HG02970 (cell line): ENCODE measurements at regions not wholly inside any gene's neighbourhood (a gene's known extent, or its start where the extent isn't known, plus 50 kb on each side); places are given as distances from the start of the nearest gene placed in this dataset.

Experiments
- ATAC-seq: cut with Tn5 transposase; IDR thresholded peaks from one replicate; pipeline ENCODE4 v1.9.1; 2021; ENCODE audit warnings: mild to moderate bottlenecking, moderate library complexity, moderate number of reproducible peaks; ENCODE audit not compliant: unreplicated experiment, low FRiP score

DNA sequence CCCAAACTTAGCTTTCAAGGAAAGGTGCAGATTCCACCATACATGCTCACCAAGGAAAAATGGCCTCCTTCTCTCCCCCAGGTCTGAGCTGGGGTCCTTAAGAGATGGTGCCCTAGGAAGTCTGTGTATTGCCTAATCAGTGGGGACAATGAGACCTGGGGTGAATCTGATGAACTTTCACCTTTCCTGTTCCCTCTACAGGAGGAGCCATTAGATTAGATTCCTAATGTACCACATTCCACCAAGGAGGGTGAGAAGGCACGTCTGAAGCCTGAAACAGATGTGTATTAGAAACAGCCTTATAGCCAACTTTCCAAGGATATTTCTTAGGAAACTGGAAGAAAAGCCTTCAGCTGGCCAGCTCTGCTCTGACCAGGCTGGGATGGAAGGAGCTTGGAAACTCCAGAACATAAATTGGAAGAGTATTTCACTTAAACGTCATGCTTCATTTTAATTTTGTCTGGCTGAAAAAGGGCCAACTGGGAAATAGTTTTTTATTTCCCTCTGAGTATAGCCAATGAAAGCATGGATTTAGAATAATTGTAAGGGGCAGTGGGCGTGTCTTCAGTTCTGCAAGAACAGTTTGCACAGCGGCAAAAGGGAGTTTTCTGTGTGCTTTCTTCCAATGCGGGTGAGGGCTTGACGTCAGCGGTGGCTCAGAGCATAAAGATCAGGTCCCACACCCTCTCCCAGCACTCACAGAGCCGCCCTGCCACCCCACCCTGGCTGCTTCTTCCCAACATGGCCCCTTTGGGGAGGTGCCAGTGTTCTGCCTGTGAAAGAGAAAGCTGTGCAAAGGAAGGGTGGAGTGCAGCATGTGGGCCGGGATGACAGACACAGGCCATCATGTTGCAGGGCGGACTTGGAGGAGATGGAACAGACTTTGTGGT lies 210.9 kb downstream of the ESM1 start:
- no peak for ATAC-seq

GRCh38 chr5:54772684-54773083 lies 212.7 kb downstream of the ESM1 start:
- no peak for ATAC-seq

- no peak for ATAC-seq
Measured at GRCh38 chr5:54772231-54772630, 213.2 kb downstream of the ESM1 start.

GRCh38 chr5:54769746-54770145 lies 215.6 kb downstream of the ESM1 start:
- ATAC-seq = no peak

DNA sequence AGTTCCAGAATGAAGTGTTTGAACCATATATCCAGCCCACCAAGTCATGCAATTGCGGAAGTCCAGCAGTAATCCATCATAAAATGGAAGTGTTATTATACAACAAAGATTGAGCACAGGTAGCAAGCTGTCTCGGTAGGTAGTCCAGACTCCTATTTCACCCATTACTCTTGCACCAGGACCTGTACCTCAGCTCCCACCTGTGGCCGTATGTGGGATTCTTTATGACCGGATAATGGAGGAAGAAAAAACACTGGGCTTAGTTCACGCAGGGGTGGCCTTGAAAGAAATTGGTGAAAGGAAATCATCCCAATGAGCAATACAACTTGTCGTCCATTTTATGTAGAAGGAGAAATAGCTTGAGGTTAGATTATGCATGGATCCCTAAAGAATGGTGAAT lies 216.3 kb downstream of the ESM1 start:
- no peak for ATAC-seq

GRCh38 chr5:54766748-54767147 lies 218.6 kb downstream of the ESM1 start:
- no peak for ATAC-seq

- no peak for ATAC-seq
Measured at GRCh38 chr5:54765165-54766028, 220.0 kb downstream of the ESM1 start.

- ATAC-seq = no peak
Measured at GRCh38 chr5:54764102-54765090, 221.0 kb downstream of the ESM1 start.

DNA sequence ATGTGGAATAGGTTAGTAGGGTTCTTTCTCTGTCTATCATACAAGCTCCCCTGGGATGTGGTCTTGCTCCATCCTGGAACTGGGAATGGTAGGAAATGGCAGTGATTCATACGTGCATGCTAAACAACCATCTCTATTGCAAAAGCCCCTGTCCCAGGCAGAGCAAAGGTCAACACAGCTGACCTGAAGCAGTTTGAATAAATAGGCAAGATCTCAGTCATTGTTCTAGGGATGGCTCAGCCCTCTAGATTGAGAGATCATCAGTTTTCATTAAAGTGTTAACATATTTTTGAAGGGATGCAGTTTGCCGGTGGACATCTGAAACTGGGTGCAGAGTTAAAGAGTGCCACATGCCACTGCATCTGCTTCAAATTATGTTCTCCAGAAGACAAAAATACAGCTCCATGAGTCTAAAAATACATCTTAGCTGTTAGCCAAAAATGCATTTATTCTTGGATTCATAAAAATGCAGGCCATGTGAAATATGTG lies 224.1 kb downstream of the ESM1 start:
- no peak for ATAC-seq

GRCh38 chr5:54760182-54760935 lies 225.0 kb downstream of the ESM1 start:
- ATAC-seq = no peak

- no peak for ATAC-seq
Measured at GRCh38 chr5:54758038-54758437, 227.4 kb downstream of the ESM1 start.

GRCh38 chr5:54757541-54757940 lies 227.9 kb downstream of the ESM1 start:
- ATAC-seq = no peak

DNA sequence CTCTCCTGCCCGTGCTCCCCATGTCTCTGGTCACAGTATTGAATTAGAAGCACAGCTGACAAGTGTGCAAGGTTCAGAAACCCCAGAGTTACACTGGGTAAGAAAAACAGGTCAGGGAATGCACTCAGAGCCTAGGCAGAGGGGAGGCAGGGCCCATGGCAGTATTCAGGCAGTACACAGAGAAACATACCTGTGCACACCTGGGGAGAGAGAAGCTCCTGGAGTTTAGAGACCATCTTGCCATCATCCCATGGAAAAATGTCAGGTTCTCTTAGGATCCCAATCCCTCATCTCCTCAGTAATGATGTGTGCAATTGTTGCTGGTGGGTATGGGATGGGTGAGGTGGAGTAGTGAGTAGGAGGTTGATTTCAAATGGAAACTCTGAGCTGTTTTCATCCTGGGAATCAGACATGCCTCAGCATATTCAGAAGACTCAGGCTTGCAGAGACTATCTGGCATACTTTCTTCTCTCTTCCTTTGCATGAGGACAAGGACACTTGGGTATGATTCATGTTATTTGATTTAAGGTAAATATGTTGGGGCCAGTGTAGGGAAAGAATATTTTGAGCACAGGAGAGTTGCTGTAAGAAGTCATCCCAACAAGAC lies 228.5 kb downstream of the ESM1 start:
- ATAC-seq = no peak

GRCh38 chr5:54756301-54756700 lies 229.1 kb downstream of the ESM1 start:
- no peak for ATAC-seq

DNA sequence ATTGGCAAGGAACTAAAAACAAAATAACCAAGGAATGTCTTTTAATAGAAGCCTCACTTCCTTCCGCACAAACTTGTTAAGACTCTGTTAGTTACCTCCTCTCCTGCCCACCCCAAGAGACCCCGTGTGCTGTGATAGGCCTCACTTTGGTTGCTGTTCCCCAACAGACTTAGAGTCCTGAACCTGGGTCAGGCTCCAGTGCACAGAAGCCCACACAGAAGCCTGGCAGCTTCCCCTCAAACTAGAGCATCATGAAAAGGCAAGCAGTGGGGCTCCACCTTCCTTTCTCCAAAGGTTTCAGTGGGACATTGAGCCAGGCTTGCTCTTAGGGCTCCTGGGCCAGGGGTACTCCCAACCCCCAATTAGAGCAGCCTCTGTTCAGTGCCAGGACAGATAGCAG lies 230.5 kb downstream of the ESM1 start:
- ATAC-seq = no peak

GRCh38 chr5:54754420-54754819 lies 231.0 kb downstream of the ESM1 start:
- ATAC-seq = no peak

- ATAC-seq = no peak
Measured at GRCh38 chr5:54753753-54754152, 231.6 kb downstream of the ESM1 start.

DNA sequence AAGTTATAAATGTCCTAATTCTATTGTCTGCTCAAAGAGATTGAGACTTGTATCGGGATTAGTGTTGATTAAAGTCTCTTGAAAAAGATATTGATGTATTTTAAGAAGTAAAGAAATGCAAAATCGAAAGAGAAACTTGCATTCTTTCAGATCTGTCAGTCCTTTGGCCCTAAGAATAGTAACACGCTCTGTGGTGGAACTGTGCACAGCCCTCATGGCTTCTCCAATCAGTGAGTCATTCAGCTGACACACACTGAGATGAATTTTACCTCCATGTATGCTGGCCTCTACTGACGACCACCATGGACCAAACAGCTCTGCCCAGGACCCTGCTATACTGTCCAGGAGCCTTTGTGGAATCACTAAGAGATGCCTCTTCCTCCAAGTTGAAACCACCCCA lies 232.4 kb downstream of the ESM1 start:
- ATAC-seq = no peak

DNA sequence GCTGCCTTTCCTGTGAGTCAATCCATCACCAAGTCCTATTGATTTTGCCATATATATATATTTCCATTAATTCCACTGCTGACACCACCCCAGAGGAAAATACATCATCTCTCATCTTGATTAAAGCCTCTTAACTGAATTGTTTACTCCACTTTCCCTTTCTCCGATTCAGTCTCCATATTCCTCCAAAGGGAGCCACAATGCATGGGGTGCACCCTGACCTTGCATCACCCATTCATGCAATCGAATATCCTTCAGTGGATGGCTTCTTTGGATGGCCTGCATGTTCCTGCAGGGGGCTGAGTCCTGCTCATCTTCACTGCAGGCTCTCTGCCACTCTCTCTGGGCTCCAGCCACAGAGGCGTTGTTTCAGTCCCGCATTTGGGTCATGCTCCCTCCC lies 231.0 kb downstream of the SNX18 start:
- ATAC-seq = no peak
